BE2C (cell line): ENCODE measurements at regions not wholly inside any gene's neighbourhood (a gene's known extent, or its start where the extent isn't known, plus 50 kb on each side); places are given as distances from the start of the nearest gene placed in this dataset.

Experiments
- DNase-seq: peaks from one replicate; pipeline ENCODE4 v3.0.0-alpha.2; 2020
- H3K27me3 ChIP-seq: fragments of 250-450 bp; sonication (Bioruptor Pico); 2 replicates; pipeline ENCODE4 v1.5.1; 2020; ENCODE audit warnings: mild to moderate bottlenecking
- H3K36me3 ChIP-seq: fragments of 250-450 bp; sonication (Bioruptor Pico); 2 replicates; pipeline ENCODE4 v1.5.1; 2020; ENCODE audit warnings: mild to moderate bottlenecking
- H3K4me1 ChIP-seq: fragments of 250-450 bp; sonication (Bioruptor Pico); 2 replicates; pipeline ENCODE4 v1.5.1; 2020
- H3K4me3 ChIP-seq: 2 replicates; pipeline ENCODE4 v1.5.1; 2011; ENCODE audit warnings: low read depth, low read length
- H3K9me3 ChIP-seq: fragments of 250-450 bp; sonication (Bioruptor Pico); 2 replicates; pipeline ENCODE4 v1.5.1; 2020
- TF ChIP-seq, protein P1 (sequence below): IDR thresholded peaks from 2 replicates; pipeline ENCODE4 v1.5.1; 2012; ENCODE audit warnings: mild to moderate bottlenecking, low read depth, low read length

DNA sequence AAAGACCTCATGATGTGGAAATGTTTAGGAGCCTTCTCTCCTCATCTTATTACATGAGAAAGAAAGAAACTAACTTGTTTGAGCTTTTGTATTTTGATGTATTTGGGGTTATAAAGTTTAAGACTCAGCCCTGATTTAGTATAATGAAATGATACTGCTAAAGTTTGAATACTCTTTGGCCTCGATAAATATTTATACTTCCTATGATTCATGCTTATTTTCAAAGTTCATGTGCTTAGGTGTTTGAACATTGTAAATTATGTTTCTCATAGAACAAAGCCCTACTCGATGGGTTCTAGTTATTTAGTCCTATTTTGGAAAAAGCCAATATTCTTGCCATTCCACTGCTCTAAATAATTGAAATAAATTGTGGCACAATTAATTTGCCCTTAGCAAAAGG, 303.2 kb downstream of the ZWINT start:
- no peak for DNase-seq
- Histone ChIP-seq H3K9me3 (no peaks in the 10 kb centered on the region), H3K4me3 (no peak overlapping the region), H3K27me3 (no peaks in the 10 kb centered on the region), H3K4me1 (no peaks in the 10 kb centered on the region), H3K36me3 (no peaks in the 10 kb centered on the region)
- TF ChIP-seq, protein P1, sequence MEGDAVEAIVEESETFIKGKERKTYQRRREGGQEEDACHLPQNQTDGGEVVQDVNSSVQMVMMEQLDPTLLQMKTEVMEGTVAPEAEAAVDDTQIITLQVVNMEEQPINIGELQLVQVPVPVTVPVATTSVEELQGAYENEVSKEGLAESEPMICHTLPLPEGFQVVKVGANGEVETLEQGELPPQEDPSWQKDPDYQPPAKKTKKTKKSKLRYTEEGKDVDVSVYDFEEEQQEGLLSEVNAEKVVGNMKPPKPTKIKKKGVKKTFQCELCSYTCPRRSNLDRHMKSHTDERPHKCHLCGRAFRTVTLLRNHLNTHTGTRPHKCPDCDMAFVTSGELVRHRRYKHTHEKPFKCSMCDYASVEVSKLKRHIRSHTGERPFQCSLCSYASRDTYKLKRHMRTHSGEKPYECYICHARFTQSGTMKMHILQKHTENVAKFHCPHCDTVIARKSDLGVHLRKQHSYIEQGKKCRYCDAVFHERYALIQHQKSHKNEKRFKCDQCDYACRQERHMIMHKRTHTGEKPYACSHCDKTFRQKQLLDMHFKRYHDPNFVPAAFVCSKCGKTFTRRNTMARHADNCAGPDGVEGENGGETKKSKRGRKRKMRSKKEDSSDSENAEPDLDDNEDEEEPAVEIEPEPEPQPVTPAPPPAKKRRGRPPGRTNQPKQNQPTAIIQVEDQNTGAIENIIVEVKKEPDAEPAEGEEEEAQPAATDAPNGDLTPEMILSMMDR: no peak

DNA sequence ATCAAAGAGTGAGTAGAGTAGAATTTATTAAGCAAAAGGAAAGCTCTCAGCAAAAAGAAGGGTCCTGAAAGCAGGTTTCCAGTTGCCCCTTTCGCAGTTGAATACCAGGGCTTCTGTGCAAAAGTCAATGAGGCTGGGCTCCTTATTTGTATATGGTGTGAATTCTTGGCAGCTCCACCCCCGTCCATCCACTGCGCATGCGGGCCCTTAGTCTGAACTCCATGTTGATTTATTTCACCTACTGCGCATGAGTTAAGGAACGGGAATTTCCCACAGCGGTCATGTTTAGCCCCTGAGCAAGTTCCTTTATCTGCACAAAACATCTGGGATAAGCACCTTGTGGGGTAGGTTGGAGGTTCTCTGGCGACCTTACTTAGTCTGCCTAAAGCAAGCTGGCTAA, 325.6 kb downstream of the ZWINT start:
- no peaks in the 10 kb centered on the region for H3K4me1 ChIP-seq
- no peaks in the 10 kb centered on the region for H3K36me3 ChIP-seq
- no peaks in the 10 kb centered on the region for H3K27me3 ChIP-seq
- no peaks in the 10 kb centered on the region for H3K9me3 ChIP-seq
- TF ChIP-seq, protein P1: no peak
- H3K4me3 ChIP-seq: no peak overlapping the region
- no peak for DNase-seq

DNA sequence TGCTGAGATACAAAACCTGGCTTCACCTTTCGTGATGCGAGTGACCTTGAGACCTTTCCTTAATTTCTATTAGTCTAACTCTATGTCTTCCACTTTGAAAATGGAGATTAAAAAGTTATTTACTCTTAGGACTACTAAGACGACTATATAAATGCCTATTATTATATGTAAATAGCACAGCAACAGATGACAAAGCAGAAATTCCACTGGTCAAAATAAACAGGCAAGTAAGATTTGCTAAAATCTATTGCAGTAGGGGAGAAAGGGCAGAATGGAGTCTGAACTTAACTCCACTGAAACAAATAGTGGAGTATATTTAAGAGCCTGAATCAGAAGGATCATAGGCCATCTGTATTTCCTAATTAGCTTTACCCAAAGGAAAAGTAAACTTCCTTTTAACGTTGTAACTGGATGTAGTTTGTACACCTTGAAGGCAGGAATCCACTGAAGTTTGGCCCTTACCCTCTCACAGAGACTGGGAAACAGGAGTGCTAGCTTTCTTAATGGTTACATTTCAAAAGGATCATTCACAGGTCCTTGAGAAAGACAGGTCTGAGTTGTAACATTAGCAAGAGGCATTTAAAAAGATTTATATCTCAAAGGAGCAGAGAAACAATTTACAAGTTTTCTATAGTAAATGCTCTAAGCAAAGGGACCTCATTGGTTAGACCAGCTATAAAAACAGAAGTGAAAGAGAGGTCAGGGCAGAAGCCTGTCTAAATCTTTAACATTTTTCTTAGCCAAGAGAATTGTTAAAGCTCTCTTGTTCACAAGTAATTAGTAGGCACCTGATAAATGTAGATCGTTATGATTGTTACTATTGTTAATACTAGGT, 332.5 kb downstream of the ZWINT start:
- no peaks in the 10 kb centered on the region for H3K9me3 ChIP-seq

DNA sequence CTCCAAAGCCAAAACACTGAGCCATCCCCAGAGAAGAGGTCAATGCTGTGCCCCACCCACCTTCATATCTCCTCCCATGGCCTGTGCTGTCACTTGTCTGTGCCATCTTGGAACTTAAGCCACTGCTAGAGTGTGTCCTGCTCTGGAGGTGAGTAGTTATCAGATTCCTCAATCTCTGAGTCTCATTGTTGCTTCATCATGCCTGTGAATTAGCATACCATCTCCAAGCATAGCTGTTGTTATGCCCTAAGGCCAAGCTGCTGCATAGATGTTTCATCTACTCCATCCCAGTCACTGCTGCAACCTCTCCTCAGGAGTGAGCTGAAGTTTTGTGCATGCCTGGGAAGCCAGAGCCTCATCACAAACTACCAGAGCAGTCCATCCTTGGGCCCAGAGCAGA, 349.0 kb downstream of the ZWINT start:
- no peak for DNase-seq
- H3K36me3 ChIP-seq: no peaks in the 10 kb centered on the region
- no peaks in the 10 kb centered on the region for H3K9me3 ChIP-seq
- TF ChIP-seq, protein P1: no peak
- no peaks in the 10 kb centered on the region for H3K4me1 ChIP-seq
- H3K4me3 ChIP-seq: no peak overlapping the region
- H3K27me3 ChIP-seq: no peaks in the 10 kb centered on the region

More for the DNA sequence above, 332.5 kb downstream of the ZWINT start:
- TF ChIP-seq, protein P1: no peak
- no peak for DNase-seq
- no peak overlapping the region for H3K4me3 ChIP-seq
- peaks cover 3% of the 10 kb centered on the region; the same call in 1 of the 2 replicates for H3K4me1 ChIP-seq
- H3K27me3 ChIP-seq: no peaks in the 10 kb centered on the region
- H3K36me3 ChIP-seq: no peaks in the 10 kb centered on the region

DNA sequence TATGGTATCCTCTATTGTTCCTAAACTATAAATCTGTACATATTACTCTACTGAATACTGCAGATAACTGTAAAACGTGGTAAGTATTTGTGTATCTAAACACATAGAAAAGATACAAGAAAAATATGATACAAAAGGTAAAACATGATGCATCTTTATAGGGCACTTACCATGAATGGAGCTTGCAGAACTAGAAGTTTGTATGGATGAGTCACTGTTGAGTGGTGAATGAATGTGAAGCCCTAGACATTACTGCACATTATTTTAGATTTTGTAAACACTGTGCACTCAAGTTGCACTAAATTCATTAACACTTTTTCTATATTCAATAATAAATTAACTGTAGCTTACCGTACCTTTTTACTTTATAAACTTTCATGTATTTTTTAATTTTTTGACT, 357.5 kb downstream of the ZWINT start:
- no peaks in the 10 kb centered on the region for H3K9me3 ChIP-seq
- DNase-seq: no peak
- no peaks in the 10 kb centered on the region for H3K4me1 ChIP-seq
- H3K4me3 ChIP-seq: no peak overlapping the region
- no peaks in the 10 kb centered on the region for H3K27me3 ChIP-seq
- no peaks in the 10 kb centered on the region for H3K36me3 ChIP-seq
- TF ChIP-seq, protein P1: no peak

DNA sequence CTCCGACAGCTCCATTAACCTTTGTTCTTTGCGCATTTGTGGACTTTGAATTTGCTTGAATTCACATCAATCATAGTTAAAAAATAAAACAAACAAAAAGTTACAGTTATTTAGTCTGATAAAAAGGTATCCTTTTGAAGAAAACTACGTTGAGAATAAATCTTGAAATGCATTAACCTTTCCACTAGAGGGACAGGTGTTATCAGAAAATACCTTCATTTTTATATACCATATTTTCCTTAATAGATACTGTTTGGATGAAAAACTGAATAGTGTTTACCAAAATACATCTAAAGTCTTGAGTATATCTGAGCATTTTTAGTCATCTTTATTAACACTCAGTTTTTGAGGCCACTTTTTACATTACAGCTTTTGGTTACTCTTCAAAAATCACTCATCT, 371.9 kb downstream of the ZWINT start:
- Histone ChIP-seq H3K4me1 (no peaks in the 10 kb centered on the region), H3K27me3 (no peaks in the 10 kb centered on the region), H3K36me3 (no peaks in the 10 kb centered on the region), H3K4me3 (no peak overlapping the region), H3K9me3 (no peaks in the 10 kb centered on the region)
- TF ChIP-seq, protein P1: no peak
- DNase-seq: no peak
